Activated T-helper 17 cell treated with anti-CD3 and anti-CD28 coated beads, Interleukin-2, amount 50 U/mL, for 72 hours (primary cell): ENCODE measurements at regions not wholly inside any gene's neighbourhood (a gene's known extent, or its start where the extent isn't known, plus 50 kb on each side); places are given as distances from the start of the nearest gene placed in this dataset.

Source experiments
- ATAC-seq: fragments of 150-1000 bp; cut with Tn5 transposase; replicated peaks from 2 replicates; pipeline ENCODE4 v1.10.0; 2021; ENCODE audit warnings: mild to moderate bottlenecking, moderate library complexity
- H3K27ac Mint-ChIP-seq: one replicate; pipeline ENCODE4 v1.8.0; 2022; ENCODE audit warnings: mixed read lengths
- H3K27me3 Mint-ChIP-seq: one replicate; pipeline ENCODE4 v1.8.0; 2022; ENCODE audit warnings: mixed read lengths
- H3K36me3 Mint-ChIP-seq: one replicate; pipeline ENCODE4 v1.8.0; 2022; ENCODE audit warnings: low read depth, mild to moderate bottlenecking, mixed read lengths
- H3K4me1 Mint-ChIP-seq: one replicate; pipeline ENCODE4 v1.8.0; 2022; ENCODE audit warnings: mixed read lengths
- H3K4me3 Mint-ChIP-seq: one replicate; pipeline ENCODE4 v1.8.0; 2022; ENCODE audit warnings: mild to moderate bottlenecking, mixed read lengths
- H3K9me3 Mint-ChIP-seq: one replicate; pipeline ENCODE4 v1.8.0; 2022; ENCODE audit warnings: mixed read lengths

DNA sequence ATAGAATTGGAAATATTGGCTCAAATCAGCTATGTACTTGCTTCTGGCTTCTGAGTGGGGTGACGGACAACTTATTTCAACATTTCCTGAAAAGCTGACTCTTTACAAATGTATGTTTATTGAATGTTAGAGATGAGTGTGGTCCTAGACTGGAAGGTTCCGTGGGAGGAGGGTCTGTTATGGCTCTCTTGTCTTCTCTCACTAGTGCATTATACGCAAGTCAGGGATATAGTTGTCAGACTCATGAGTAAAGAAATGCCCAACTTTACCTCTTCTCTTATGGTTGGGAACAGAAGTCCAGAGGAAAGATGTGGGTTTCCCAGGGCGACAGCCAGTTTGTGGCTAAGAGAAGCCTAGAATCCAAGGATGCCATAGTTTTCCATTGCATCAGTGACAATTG, 839.3 kb upstream of the WWC1 start:
- H3K9me3 Mint-ChIP-seq: peaks cover 7% of the 10 kb centered on the region
- H3K36me3 Mint-ChIP-seq: no peaks in the 10 kb centered on the region
- no peak overlapping the region for H3K27ac Mint-ChIP-seq
- ATAC-seq: no peak
- H3K27me3 Mint-ChIP-seq: no peaks in the 10 kb centered on the region
- no peak overlapping the region for H3K4me3 Mint-ChIP-seq
- no peaks in the 10 kb centered on the region for H3K4me1 Mint-ChIP-seq

DNA sequence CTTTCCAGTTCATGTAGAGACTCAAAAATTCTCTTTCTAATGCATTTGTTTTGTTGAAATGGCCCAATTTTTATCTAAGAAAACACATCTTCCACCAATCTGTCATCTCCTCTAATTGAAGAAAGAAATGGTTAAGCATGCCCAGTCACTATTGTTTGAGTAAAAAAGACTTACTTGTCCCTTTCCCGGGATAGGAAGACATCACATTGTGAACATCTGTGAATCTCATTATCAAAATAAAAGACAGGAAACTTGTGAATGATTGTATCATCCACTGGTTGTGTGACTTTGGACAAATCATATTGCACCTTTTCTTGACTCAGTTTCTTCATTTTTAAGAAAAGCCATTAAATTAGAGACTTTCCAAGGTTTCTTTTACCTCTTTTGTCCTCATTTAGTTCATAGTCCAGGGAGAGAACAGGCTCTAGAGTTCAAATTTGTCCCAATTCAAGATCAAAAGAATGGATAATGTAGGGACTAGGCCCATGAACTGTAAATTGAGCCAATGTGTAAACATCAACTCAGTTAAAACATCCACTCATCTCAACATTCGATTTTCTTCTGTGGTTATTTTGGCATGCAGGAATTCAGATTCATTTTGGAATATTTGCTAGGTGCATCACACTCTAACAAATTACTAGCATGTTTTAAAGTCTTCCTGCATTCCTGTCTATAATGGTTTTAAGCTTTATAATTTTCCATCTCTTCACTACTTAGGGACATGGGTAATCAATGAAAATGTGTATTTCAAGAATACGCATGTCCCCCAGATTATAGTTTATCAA, 838.0 kb upstream of the WWC1 start:
- Mint-ChIP-seq H3K4me1 (no peaks in the 10 kb centered on the region), H3K9me3 (peaks cover 7% of the 10 kb centered on the region), H3K27ac (no peak overlapping the region), H3K4me3 (no peak overlapping the region), H3K27me3 (no peaks in the 10 kb centered on the region), H3K36me3 (no peaks in the 10 kb centered on the region)
- ATAC-seq: no peak

- peaks cover 7% of the 10 kb centered on the region for H3K9me3 Mint-ChIP-seq
- H3K4me1 Mint-ChIP-seq: no peaks in the 10 kb centered on the region
- H3K36me3 Mint-ChIP-seq: no peaks in the 10 kb centered on the region
- H3K27ac Mint-ChIP-seq: no peak overlapping the region
- H3K4me3 Mint-ChIP-seq: no peak overlapping the region
- no peaks in the 10 kb centered on the region for H3K27me3 Mint-ChIP-seq
- ATAC-seq: no peak
These were observed 833.0 kb upstream of the WWC1 start for GRCh38 chr5:167458412-167458811.

DNA sequence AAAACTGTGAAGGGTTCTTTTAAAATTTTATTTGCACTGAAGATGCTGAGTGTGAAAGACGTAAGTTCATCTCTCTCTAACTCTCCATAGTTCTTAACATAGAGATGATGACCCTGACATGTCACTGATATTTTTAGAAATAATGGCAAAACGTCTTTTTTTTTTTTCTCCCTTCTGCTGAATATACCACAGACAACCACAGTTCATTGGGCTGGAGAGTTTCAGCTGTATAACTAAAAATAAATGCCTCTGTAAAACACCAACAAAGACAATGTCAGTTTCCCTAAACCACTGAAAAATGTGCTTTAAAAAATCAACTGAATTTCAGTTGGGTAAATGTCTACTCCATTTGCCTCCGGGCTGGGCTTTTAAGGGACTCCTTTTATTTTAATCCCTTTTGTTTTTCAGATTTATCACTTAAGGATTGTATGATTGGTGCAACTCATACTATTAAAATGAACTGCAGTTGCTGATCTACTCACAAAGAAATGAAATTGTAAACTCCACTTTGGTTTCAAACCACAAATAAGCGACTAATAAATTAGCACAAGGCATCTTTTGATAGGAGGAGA, 830.9 kb upstream of the WWC1 start:
- Mint-ChIP-seq H3K4me1 (no peaks in the 10 kb centered on the region), H3K27me3 (no peaks in the 10 kb centered on the region), H3K4me3 (no peak overlapping the region), H3K36me3 (no peaks in the 10 kb centered on the region), H3K27ac (no peak overlapping the region), H3K9me3 (peaks cover 13% of the 10 kb centered on the region)
- ATAC-seq: no peak

DNA sequence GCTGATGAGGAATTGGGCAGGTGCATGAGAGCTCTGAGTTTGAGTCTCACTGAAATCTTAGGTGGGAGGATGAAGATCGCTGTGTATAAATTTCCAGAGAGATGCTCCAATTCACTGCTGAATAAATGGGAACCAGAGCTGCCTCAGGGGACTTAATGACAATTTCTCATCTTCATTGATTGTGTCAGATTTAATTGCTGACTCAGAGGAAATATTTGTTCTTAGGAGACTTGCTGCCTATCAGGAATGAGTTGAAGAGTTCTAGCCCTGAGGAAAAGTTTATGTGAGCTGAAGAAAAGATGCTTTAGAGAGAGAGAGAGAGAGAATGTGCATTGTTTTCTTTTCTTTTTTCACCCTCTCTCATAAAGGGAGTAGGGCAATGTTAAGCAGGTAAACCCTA, 827.5 kb upstream of the WWC1 start:
- ATAC-seq: no peak

DNA sequence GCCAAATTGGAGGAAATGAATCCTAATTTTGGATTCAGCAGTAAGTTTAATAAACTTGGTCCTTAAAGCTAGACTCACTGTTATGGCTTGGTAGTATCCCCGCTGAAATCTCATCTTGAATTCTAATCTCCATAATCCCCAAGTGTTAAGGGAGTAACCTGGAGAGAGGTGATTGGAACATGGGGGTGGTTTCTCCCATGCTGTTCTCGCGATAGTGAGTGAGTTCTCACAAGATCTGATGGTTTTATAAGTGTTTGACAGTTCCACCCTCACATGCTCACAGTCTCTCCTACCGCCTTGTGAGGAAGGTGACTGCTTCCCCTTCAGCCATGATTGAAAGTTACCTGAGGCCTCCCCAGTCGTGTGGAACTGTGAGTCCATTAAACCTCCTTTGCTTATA, 824.5 kb upstream of the WWC1 start:
- no peak overlapping the region for H3K4me3 Mint-ChIP-seq
- H3K27ac Mint-ChIP-seq: no peak overlapping the region
- ATAC-seq: no peak
- no peaks in the 10 kb centered on the region for H3K36me3 Mint-ChIP-seq
- peaks cover 6% of the 10 kb centered on the region for H3K9me3 Mint-ChIP-seq
- no peaks in the 10 kb centered on the region for H3K27me3 Mint-ChIP-seq
- H3K4me1 Mint-ChIP-seq: no peaks in the 10 kb centered on the region

More for the DNA sequence above, 827.5 kb upstream of the WWC1 start:
- no peaks in the 10 kb centered on the region for H3K36me3 Mint-ChIP-seq
- no peak overlapping the region for H3K4me3 Mint-ChIP-seq
- H3K27me3 Mint-ChIP-seq: no peaks in the 10 kb centered on the region
- peaks cover 8% of the 10 kb centered on the region for H3K9me3 Mint-ChIP-seq
- H3K27ac Mint-ChIP-seq: no peak overlapping the region
- H3K4me1 Mint-ChIP-seq: no peaks in the 10 kb centered on the region

GRCh38 chr5:167472566-167473108, 818.8 kb upstream of the WWC1 start:
- no peak for ATAC-seq
- Mint-ChIP-seq H3K27me3 (no peaks in the 10 kb centered on the region), H3K36me3 (no peaks in the 10 kb centered on the region), H3K27ac (no peak overlapping the region), H3K4me1 (no peaks in the 10 kb centered on the region), H3K9me3 (no peaks in the 10 kb centered on the region), H3K4me3 (no peak overlapping the region)

GRCh38 chr5:167478188-167478587, 813.3 kb upstream of the WWC1 start:
- H3K27me3 Mint-ChIP-seq: no peaks in the 10 kb centered on the region
- H3K4me1 Mint-ChIP-seq: no peaks in the 10 kb centered on the region
- H3K36me3 Mint-ChIP-seq: no peaks in the 10 kb centered on the region
- ATAC-seq: no peak
- no peaks in the 10 kb centered on the region for H3K9me3 Mint-ChIP-seq
- H3K4me3 Mint-ChIP-seq: no peak overlapping the region
- no peak overlapping the region for H3K27ac Mint-ChIP-seq

DNA sequence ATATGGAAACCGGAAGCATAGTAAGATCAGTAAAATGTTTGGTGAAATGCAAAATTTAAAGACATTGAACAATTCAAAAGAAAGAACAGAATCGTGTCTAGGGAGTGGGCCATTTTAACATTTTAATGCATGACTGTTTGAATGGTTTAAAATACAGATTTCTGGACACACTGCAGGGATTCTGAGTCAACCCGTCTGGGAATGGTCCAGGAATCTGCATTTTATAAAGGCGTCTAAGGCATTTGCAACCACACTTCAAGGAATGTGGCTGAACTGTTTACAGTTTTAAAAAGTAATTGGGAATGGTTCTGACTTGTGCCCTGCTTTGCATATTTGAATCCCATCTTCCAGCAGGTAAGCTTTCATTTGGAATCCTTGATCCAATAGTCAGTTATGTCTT, 811.7 kb upstream of the WWC1 start:
- ATAC-seq: no peak
- Mint-ChIP-seq H3K9me3 (no peaks in the 10 kb centered on the region), H3K27ac (no peak overlapping the region), H3K4me1 (no peaks in the 10 kb centered on the region), H3K27me3 (no peaks in the 10 kb centered on the region), H3K4me3 (no peak overlapping the region), H3K36me3 (no peaks in the 10 kb centered on the region)

DNA sequence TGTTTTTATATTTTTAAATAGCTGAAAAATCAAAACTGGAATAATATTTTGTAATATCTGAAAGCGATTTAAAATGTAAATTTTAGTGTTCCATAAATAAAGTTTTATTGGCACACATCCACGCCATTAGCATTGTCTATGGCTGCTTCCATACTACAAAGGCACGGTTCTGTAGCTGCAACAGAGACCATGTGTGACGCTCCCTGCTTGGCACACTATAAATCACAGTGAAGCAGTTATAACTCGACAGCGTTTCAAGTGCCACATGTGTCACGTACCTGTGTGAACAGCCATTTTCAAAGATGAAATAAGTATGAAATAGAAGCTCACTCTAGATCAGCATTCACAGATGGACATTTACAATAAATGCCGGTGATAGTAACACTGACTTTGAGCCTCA, 810.1 kb upstream of the WWC1 start:
- Mint-ChIP-seq H3K4me3 (no peak overlapping the region), H3K27me3 (no peaks in the 10 kb centered on the region), H3K9me3 (no peaks in the 10 kb centered on the region), H3K36me3 (no peaks in the 10 kb centered on the region), H3K27ac (no peak overlapping the region), H3K4me1 (no peaks in the 10 kb centered on the region)
- ATAC-seq: no peak

- no peak for ATAC-seq
- Mint-ChIP-seq H3K27me3 (no peaks in the 10 kb centered on the region), H3K27ac (no peak overlapping the region), H3K36me3 (no peaks in the 10 kb centered on the region), H3K9me3 (no peaks in the 10 kb centered on the region), H3K4me3 (no peak overlapping the region), H3K4me1 (no peaks in the 10 kb centered on the region)
These were observed 808.9 kb upstream of the WWC1 start for GRCh38 chr5:167482555-167482954.

- Mint-ChIP-seq H3K27me3 (no peaks in the 10 kb centered on the region), H3K4me1 (no peaks in the 10 kb centered on the region), H3K9me3 (no peaks in the 10 kb centered on the region), H3K27ac (no peak overlapping the region), H3K36me3 (no peaks in the 10 kb centered on the region), H3K4me3 (no peak overlapping the region)
- ATAC-seq: no peak
These were observed 806.2 kb upstream of the WWC1 start for GRCh38 chr5:167485061-167485774.

DNA sequence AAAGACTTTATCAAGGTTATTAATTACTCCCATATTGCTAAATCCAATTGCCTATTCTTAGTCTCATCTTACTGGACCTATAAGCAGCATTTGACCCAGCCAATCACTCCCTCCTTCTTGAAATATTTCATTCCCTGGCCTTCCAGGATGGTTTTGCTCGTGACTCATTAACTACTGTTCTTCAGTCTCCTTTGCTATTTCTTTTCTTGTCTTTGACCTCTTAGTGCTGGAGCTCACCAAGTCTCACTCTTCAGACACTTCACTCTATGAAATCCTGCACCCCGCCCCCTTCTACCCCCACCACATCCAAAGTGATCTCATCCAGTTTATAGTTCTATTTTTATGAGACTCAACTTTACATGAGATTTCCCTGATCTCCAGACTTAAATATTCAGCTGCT, 803.1 kb upstream of the WWC1 start:
- Mint-ChIP-seq H3K9me3 (peaks cover 5% of the 10 kb centered on the region), H3K27me3 (no peaks in the 10 kb centered on the region), H3K36me3 (no peaks in the 10 kb centered on the region), H3K4me3 (no peak overlapping the region), H3K4me1 (no peaks in the 10 kb centered on the region), H3K27ac (no peak overlapping the region)
- ATAC-seq: no peak

- ATAC-seq: peak; percentile 66
- no peaks in the 10 kb centered on the region for H3K36me3 Mint-ChIP-seq
These were observed 802.2 kb upstream of the WWC1 start for GRCh38 chr5:167489202-167489601.

More at GRCh38 chr5:167489202-167489601, 802.2 kb upstream of the WWC1 start:
- no peaks in the 10 kb centered on the region for H3K4me1 Mint-ChIP-seq
- H3K9me3 Mint-ChIP-seq: peaks cover 11% of the 10 kb centered on the region
- no peaks in the 10 kb centered on the region for H3K27me3 Mint-ChIP-seq
- no peak overlapping the region for H3K27ac Mint-ChIP-seq
- H3K4me3 Mint-ChIP-seq: no peak overlapping the region
